Epithelial cell of esophagus (primary cell): ENCODE measurements at regions not wholly inside any gene's neighbourhood (a gene's known extent, or its start where the extent isn't known, plus 50 kb on each side); places are given as distances from the start of the nearest gene placed in this dataset.
"Not testable (repeated sequence)": the region's sequence is repeated elsewhere in the genome, so short reads cannot be mapped to it uniquely, and the experiment has no call there.

Experiments used
- DNase-seq: peaks from one replicate; pipeline ENCODE4 v3.0.0; 2010; ENCODE audit warnings: low read depth
- H3K4me3 ChIP-seq: 2 replicates; pipeline ENCODE4 v1.5.1; 2011; ENCODE audit warnings: mild to moderate bottlenecking, low read length, control low read depth
- CTCF ChIP-seq: IDR thresholded peaks from 2 replicates; pipeline ENCODE4 v1.5.1; 2011; ENCODE audit warnings: low read depth, mild to moderate bottlenecking, low read length, control low read depth, inconsistent platforms; ENCODE audit not compliant: insufficient read depth; ENCODE audit errors: missing control alignments

GRCh38 chr1:217039926-217040325, 316.7 kb upstream of the ESRRG start:
- DNase-seq, result no peak
- no peak overlapping the region for H3K4me3 ChIP-seq
- TF ChIP-seq CTCF, result no peak

GRCh38 chr1:217039139-217039538, 315.9 kb upstream of the ESRRG start:
- not testable (repeated sequence) for H3K4me3 ChIP-seq, DNase-seq

- no peak for TF ChIP-seq CTCF
- DNase-seq, result no peak
Observed at GRCh38 chr1:217036757-217037156, 313.5 kb upstream of the ESRRG start.

GRCh38 chr1:217032715-217033367, 309.6 kb upstream of the ESRRG start:
- TF ChIP-seq CTCF, result no peak
- no peak for DNase-seq
- no peak overlapping the region for H3K4me3 ChIP-seq

More at GRCh38 chr1:217036757-217037156, 313.5 kb upstream of the ESRRG start:
- H3K4me3 ChIP-seq, result no peak overlapping the region

GRCh38 chr1:217029281-217030157, 306.3 kb upstream of the ESRRG start:
- H3K4me3 ChIP-seq, result no peak overlapping the region
- DNase-seq, result peak; percentile 98
- no peak for TF ChIP-seq CTCF

- no peak for DNase-seq
- no peak for TF ChIP-seq CTCF
- no peak overlapping the region for H3K4me3 ChIP-seq
Observed at GRCh38 chr1:217027403-217028080, 304.3 kb upstream of the ESRRG start.

GRCh38 chr1:217026531-217026930, 303.3 kb upstream of the ESRRG start:
- DNase-seq, result no peak
- H3K4me3 ChIP-seq, result no peak overlapping the region
- TF ChIP-seq CTCF, result no peak
